HG03103 (cell line): ENCODE measurements at regions not wholly inside any gene's neighbourhood (a gene's known extent, or its start where the extent isn't known, plus 50 kb on each side); places are given as distances from the start of the nearest gene placed in this dataset.

Experiments used
- ATAC-seq: cut with Tn5 transposase; IDR thresholded peaks from one replicate; pipeline ENCODE4 v1.9.1; 2021; ENCODE audit warnings: low read depth; ENCODE audit not compliant: unreplicated experiment

DNA sequence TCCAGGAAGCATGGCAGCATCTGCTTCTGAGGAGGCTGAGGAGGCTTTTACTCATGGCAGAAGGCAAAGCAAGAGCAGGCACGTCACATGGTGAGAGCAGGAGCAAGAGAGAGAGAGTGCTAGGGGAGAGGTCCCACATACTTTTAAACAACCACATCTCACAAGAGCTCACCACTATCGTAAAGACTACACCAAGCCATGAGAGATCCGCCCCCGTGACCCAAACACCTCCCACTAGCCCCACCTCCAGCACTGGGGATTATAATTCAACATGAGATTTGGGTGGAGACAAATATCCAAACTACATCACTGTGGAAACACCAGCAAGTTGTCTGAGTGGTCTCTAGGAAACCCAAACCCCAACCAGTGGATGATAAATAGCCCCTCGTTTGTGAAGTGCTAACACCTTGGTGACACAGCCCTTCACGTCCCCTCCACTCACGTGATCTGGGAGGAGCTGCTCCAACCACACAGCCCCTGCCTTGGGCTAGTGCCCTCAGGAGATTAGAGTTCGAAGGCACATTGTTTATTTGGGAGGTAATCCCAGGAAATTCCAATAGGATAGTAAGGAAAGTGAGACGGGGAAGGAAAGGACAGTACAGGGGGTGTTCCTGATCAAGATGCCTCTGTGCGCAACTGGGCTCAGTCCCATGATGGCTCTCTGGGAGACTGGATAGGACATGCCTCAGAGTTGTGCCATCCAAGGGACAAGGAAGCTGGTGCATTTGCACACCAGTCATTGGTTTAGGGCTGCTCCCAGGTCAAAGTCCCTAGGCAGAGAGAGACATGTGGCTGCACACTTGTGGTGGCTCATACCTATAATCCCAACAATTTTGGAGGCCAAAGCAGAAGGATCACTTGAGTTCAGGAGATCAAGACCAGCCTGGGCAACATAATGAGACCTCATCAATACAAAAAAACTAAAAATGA is 80.6 kb upstream of the CTNNB1 start:
- no peak for ATAC-seq

DNA sequence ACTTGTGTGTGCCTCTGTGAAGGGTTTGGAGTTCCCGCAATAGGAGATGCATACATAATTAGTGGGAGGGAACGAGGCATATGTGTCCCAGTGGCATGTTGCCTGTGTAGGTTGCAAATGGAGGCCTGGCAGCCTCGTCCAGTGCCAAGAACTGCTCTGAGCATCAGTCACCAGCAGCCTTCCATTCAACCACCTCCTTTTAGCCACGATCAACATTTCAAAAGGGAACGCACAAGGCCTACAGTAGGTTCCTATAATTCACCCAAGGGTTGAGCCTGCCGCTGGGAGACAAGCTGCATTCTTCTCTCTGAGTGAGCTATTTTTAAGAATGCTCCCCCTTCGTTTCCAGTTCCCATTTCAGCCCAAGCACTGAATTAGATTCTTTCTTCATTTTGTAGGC is 78.8 kb upstream of the CTNNB1 start:
- ATAC-seq = no peak

DNA sequence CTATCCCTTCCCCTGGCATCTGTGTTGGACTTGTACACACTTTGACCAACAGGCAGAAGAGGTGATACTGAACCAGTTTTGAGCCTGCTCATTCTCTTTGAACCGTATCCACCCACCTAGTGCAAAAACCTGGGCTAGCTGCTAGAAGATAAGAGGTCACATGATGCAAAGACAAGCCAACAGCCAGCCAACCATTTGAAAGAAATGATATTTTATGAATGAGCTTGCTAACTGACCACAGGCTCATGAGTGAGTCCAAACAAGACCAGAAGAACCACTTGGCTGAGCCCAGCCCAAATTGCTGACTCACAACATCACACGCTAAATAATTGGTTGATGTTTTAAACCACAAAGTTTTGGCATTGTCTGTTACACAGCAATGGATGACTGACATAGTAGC is 74.0 kb upstream of the CTNNB1 start:
- no peak for ATAC-seq

DNA sequence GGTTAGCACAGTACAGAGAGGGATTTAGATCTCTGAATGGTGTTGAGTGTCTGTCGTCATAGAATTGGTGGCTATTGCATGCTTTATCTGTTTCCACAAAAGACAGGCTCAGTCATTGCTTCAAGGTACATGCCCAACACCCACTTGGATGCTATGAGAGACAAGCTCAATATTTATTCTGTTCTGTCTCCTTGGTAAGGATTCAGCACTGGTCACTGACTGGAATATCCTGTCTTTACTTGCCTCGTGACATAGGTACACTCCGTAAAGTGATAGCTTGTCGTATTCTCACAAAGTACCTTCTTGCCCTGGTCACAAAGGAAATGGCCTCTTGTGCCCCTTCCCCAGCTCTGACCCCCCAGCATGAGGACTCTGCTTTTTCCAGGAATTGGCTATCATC is 72.8 kb upstream of the CTNNB1 start:
- no peak for ATAC-seq

DNA sequence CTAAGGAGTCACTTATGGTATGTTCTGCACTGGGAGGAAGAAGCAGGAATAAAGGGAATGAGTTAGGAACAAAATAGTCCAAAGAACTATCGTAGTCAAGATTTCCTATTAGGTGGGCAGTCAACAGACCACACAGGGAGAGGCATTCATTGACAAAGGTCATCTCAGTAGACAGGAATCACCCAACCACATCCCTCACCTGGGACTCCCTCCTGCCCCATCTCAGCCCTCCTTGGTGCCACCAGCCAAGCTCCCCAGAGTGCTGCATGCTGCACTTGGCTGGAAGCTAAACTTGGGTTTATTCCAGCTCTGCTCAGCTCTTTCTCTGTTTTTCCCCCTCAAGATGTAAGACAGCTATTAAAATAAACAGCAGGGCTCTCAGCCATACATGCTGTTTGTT is 72.3 kb upstream of the CTNNB1 start:
- ATAC-seq = no peak

DNA sequence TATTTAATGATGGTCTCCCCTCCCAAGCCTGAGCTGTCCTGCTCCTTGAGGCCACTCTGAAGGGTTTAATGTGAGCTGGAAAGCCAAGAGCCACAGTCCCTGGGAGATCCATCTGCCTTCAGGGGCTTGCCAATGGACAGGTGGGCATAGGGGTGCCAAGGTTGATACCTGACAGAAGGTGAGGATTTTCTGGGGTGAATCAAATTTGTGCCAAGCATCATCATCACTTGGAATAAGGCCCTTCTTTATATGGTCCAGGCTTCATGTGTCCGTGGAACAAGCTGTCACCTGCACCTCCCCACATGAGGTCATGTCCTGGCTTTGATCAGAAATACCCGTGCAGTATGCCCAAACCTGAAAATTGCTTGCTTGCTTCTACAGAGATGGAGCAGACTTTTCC is 71.9 kb upstream of the CTNNB1 start:
- no peak for ATAC-seq

DNA sequence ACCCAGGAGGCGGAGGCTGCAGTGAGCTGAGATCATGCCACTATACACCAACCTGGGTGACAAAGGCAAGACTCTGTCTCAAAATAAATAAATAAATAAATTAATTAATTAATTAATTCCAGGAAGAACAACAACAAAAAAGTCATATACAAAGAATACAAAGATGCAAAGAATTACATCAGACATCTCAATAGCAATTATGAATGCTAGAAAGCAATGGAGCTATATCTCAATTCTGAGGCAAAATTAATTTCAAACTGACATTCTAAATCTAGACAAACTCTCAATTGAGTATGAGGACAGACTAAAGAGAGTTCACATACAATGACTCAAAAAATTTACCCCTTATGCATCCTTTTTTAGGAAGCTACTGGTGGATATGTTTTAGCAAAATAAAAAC is 69.6 kb upstream of the CTNNB1 start:
- ATAC-seq = no peak

DNA sequence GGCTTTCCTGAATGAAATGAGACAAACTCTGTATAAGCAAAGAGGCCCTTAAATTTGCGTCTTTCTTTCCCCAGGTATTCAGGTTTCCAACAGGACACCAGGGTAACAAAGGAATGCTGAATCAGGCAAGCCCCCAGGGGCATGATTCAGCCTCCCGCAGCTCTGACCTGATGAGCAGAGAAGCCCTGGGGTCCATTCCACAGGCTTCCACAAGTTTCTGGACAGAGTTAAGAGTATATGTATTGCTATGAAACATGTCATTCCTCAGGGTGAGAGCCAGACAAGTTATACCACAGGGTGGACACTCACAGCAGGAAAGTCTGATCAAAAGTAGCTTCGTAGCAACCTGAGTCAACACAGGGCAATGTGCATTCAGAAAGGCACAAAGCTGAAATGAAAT is 68.1 kb upstream of the CTNNB1 start:
- ATAC-seq = no peak

DNA sequence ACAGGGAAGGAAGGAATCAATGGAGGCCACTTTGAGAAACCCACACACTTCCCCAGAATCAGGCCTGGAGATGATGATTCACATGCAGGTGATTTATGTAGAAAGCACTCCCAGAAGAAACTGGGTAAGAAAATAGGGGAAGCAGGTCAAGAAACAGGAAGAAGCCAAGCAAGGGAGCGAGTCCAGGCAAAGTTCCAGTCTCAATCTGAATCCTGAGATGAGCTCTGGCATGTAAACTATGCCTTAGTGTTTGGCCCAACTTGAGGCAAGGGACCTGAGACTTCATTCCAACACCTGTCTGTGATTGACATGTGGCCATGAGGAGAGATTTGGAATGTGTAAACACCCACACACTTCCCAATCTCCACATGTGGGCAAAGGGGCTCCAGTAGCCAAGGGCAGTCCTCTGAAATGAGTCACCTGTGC is 61.6 kb upstream of the CTNNB1 start:
- no peak for ATAC-seq

DNA sequence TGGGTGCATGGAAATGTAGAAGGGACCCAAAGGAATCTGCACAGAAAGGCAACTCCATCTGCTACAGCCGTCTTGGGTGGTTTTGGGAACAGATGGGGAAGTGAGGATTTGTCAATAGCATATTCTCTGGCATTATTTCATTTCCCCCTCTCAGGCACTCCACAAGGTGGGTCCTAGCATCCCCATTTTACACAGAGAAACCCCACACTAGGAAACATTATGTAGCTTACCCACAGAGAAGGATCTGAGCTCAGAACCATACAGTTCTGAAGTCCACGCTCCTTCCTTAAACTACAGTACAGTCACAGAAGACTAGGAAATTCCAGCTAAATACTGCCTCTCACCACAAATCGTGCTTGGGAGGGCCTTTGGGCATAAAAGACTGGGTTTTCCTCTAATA is 61.2 kb upstream of the CTNNB1 start:
- no peak for ATAC-seq

DNA sequence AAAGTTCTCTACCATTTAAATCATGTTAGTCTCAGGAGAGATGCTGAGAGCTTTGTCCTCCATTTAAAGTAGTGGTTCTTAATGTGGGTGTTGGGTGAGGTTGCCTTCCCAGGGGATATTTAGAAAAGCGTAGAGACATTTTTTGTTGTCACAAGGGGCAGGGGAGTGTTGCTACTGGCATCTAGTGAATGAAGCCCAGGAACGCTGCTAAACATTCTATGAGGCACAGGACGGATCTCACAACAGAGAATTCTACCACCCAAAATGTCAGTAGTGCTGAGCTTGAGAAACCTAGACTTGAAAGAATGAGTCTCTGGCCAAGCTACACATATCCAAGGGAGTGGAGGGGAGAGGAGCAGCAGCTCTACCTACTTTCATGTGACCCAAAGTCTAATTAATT is 60.7 kb upstream of the CTNNB1 start:
- ATAC-seq = no peak

DNA sequence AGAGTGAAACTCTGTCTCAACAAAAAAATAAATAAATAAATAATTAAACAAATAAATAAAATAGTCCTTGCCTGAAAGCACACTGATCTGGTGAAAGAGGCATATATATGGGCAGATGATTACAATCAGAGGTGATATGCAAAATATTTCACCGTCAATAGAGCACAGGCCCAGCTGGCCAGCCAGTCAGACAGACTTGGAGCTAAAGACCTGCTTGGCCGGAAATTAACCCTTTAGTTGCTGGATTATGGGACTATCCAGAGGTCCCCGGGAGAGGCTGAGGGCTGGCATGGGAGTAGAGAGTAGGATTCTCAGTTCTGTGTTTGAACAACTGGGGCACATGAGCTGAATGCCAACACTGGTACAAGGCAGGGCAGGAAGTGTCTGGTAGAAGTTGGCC is 59.1 kb upstream of the CTNNB1 start:
- ATAC-seq = no peak

DNA sequence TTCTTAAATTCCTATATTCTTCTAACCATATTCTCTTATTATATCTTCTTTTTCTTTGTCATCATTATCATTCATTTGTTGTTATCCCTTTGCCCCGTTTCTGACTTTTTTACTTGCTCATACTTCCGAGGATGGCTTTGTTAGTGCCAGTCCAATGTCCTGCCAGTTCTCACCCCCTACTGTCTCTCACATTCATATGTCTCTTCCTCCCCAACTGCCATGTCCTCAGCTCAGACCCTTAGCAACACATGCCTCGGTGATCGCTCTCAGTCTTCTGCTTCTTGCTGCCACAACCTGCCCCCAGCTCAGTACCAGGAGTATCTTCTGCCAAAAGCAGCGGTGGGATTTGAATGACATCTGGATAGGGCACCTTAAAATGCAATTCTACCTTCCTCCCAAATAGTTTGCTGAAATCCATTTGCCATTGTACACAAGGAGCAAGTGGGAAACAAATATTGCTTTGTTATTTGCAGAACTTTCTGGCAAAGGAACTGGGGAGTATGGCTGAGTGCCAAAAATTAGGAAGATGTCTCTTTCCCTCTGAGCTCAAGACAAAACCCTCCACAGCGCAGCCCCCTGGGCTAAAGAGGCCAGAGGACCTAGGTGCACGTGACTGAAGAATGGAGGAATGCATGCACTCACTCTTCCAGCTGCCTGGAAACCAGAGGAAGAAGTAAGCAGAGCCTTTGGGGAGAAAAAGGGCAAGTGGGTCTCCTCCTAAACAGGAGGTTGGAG is 57.7 kb upstream of the CTNNB1 start:
- ATAC-seq = no peak

DNA sequence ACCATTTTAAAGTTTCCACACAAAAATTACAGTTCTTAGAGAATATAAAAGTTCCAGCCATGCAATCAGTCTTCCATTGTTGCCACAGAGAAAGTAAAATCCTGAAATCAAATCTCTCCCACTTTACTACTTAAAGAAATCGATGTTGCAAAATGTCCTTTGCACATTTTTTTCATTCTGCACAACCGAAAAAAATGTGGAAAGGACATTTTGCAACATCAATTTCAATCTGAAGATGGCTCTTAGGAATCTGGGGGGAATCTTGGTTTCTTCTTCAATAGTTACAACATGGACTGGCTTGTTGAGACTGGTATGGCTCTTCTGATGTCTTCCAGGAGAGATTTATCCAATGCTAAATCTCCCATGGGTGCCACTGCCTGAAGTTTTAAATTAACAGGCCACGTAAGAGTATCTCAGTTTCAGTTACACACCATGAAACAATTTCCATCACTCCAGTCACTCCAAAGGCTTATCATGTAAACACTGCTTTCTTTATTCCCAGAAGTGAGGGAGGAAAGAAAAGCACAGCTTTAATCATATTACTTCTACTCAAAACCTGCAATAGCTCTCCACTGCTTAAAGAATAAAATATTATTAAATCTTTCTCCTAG is 55.8 kb upstream of the CTNNB1 start:
- ATAC-seq = no peak

DNA sequence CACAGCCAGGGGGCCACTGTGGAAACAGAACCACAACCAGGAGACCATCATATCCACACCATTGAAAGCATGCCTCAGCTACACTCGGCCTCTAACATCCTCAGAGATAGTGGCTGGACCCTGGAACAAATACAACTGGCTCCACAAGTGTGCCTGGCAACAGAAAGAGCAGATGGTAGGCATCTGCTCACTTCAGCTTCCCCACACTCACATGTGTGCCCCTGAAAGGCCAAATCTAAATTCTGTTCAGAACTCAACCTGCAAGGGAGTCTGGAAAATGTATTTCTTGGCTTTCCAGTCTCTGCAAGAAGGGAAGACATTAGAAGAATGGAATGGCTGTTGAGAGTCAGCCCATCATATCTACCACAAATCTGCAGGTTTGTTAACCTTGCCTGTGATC is 54.7 kb upstream of the CTNNB1 start:
- ATAC-seq = no peak

DNA sequence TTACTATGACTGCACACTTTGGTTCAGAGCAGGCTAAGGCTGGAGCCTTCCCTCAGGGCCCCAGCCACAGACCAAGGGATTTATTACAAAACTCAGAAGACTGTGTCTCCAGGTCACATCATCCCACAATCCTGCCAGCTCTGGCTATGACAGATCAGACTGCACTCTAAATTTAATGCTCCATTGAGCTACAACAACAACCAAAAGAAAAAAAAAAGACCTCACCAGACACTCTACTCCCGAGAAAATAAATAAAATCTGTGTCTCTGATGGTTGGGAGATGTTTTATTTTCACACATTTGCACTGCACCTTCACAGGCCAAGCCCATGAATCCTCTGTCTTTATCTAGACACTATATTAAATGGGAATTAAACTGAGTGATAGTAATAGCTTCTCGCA is 50.8 kb upstream of the CTNNB1 start:
- ATAC-seq = no peak

DNA sequence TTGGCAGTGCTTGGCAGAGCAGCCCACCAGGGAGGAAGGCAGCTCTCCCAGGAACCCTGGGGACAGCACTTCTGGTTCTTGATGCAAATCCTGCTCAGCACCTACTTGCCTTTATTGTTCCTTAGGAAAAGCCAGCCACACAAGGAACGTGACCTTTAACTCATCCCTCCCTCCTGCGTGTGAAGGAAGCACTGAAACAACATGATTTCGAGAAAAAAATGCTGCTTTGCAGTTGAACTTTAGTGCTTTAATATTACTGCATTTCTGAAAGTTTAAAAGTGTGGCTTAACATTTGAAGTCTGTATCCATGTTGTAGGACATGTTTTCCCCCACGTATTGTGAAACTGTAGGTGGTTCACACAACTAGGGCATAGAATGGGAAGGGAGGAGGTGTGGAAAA is 50.4 kb upstream of the CTNNB1 start:
- ATAC-seq = no peak
